Activated naive CD8-positive, alpha-beta T cell treated with anti-CD3 and anti-CD28 coated beads, Interleukin-2, amount 10 ng/mL, durations not matched to agents 7 days and 5 days (primary cell): ENCODE measurements at regions not wholly inside any gene's neighbourhood (a gene's known extent, or its start where the extent isn't known, plus 50 kb on each side); places are given as distances from the start of the nearest gene placed in this dataset.

ENCODE experiments used
- ATAC-seq: fragments of 150-1000 bp; cut with Tn5 transposase; one replicate; pipeline ENCODE4 v1.10.0; 2021; ENCODE audit warnings: low read depth, moderate library complexity
- POLR2A ChIA-PET: fragments of 350-600 bp; sonication (Branson Sonifier 250); formaldehyde crosslinking; loops from one replicate; lab custom pipeline; 2021; ENCODE audit warnings: antibody characterized with exemption; lab: Charles Lee
- DNase-seq: peaks from one replicate; pipeline ENCODE4 v3.0.0; 2021
- H3K27ac Mint-ChIP-seq: one replicate; pipeline ENCODE4 v1.8.0; 2022; ENCODE audit warnings: mild to moderate bottlenecking, mixed read lengths
- H3K27me3 Mint-ChIP-seq: one replicate; pipeline ENCODE4 v1.8.0; 2022; ENCODE audit warnings: mild to moderate bottlenecking, moderate library complexity, mixed read lengths
- H3K36me3 Mint-ChIP-seq: one replicate; pipeline ENCODE4 v1.8.0; 2021; ENCODE audit warnings: mild to moderate bottlenecking, mixed read lengths
- H3K4me1 Mint-ChIP-seq: one replicate; pipeline ENCODE4 v1.8.0; 2021; ENCODE audit warnings: mixed read lengths
- H3K4me3 Mint-ChIP-seq: one replicate; pipeline ENCODE4 v1.8.0; 2022; ENCODE audit warnings: mild to moderate bottlenecking, moderate library complexity, mixed read lengths
- H3K9me3 Mint-ChIP-seq: one replicate; pipeline ENCODE4 v1.8.0; 2021; ENCODE audit warnings: mixed read lengths

- no peak overlapping the region for H3K4me3 Mint-ChIP-seq
- H3K27ac Mint-ChIP-seq, result no peak overlapping the region
- no peaks in the 10 kb centered on the region for H3K9me3 Mint-ChIP-seq
- H3K4me1 Mint-ChIP-seq, result no peaks in the 10 kb centered on the region
- POLR2A ChIA-PET, result no interaction called here
- ATAC-seq (no peak), DNase-seq (no peak)
- H3K27me3 Mint-ChIP-seq, result no peaks in the 10 kb centered on the region
- H3K36me3 Mint-ChIP-seq, result no peaks in the 10 kb centered on the region
Measured at GRCh38 chr7:153443032-153443701, 609.0 kb upstream of the DPP6 start.

DNA sequence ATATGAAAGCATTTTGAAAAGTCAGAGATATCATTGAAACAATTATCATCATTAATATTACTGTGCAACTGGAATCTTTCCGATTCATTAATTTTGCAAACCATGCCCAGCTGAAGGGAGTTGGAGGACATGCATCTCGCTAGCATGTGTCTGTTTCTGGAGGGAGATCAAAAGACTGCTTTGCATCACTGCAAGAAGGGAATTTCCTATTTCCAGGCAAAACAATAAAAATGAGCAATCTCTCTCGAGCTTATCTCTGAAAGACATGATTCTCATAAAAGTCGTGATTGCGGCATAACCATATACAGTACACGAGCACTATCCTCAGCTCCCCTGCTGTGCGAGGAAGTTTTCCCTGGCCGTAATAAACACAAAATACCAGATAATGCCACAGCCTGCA, 607.6 kb upstream of the DPP6 start:
- H3K4me3 Mint-ChIP-seq, result no peak overlapping the region
- no peaks in the 10 kb centered on the region for H3K36me3 Mint-ChIP-seq
- no peaks in the 10 kb centered on the region for H3K4me1 Mint-ChIP-seq
- no peaks in the 10 kb centered on the region for H3K27me3 Mint-ChIP-seq
- POLR2A ChIA-PET, result no interaction called here
- no peak overlapping the region for H3K27ac Mint-ChIP-seq
- no peak for ATAC-seq
- no peaks in the 10 kb centered on the region for H3K9me3 Mint-ChIP-seq
- DNase-seq, result no peak

DNA sequence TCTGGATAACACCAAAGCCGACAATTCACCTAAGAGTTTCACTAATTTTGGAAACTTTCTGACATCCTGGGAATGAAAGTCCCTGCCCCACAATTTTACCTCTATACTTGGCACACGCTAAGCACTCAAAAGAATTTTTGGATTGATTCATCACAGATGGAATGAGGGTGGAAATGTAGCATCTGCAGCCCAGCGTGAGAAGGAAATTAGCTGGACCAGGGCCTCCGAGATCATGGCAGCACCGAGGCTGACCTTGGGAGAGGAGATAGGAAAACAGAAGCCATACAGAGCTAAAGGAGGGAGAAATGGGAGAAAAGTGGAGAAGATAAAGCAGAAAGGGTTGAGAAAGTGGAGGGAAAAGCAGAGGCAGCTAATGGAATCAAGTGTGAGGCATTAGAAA, 606.6 kb upstream of the DPP6 start:
- Mint-ChIP-seq H3K4me1 (no peaks in the 10 kb centered on the region), H3K9me3 (no peaks in the 10 kb centered on the region), H3K27me3 (no peaks in the 10 kb centered on the region), H3K4me3 (no peak overlapping the region), H3K27ac (no peak overlapping the region), H3K36me3 (no peaks in the 10 kb centered on the region)
- no peak for DNase-seq
- POLR2A ChIA-PET, result no interaction called here
- ATAC-seq, result no peak

DNA sequence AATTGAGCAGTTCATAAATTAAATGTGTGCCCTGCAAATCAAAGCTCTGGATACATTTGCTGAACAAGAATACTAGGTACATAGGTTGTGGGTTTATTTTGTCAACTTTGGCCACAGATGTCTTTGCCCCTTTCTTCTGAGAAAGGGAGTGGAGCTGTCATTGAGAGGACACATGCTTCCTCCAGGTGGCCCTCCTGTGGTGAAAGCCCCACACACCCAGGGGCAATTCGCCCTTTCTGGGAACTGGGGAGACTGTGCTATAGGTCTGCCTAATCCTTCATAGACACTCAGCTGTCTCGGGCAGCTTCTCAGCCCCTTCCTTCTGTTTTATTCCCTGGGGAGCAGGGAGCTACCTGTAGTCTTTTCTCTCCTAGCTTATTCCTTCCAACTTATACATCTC, 605.7 kb upstream of the DPP6 start:
- Mint-ChIP-seq H3K4me1 (no peaks in the 10 kb centered on the region), H3K4me3 (no peak overlapping the region), H3K9me3 (no peaks in the 10 kb centered on the region), H3K36me3 (no peaks in the 10 kb centered on the region), H3K27ac (no peak overlapping the region), H3K27me3 (no peaks in the 10 kb centered on the region)
- ATAC-seq (no peak), DNase-seq (no peak)
- POLR2A ChIA-PET, result no interaction called here

DNA sequence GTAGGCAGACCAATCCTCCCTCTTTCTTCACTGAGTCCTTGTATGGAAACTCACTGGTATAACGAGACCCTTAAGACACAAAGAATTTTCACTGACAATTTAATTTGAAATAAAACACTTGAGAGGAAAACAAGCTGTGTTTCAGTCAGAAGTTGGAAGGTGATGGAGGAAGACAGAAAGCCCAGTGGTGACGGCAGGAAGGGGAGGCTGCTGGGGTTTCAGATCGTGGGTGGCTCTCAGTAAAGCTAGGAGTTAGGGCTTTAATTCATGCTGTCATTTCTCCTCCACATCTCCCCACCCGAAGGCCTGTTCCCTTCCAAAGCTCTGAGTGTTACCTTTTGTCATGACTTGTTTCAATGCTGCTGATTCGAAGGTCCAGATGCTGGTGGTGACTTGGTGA, 605.2 kb upstream of the DPP6 start:
- Mint-ChIP-seq H3K36me3 (no peaks in the 10 kb centered on the region), H3K4me1 (no peaks in the 10 kb centered on the region), H3K27me3 (no peaks in the 10 kb centered on the region), H3K27ac (no peak overlapping the region), H3K4me3 (no peak overlapping the region), H3K9me3 (no peaks in the 10 kb centered on the region)
- POLR2A ChIA-PET, result no interaction called here
- ATAC-seq (no peak), DNase-seq (no peak)

- Mint-ChIP-seq H3K4me1 (no peaks in the 10 kb centered on the region), H3K27me3 (no peaks in the 10 kb centered on the region), H3K9me3 (peaks cover 6% of the 10 kb centered on the region), H3K36me3 (no peaks in the 10 kb centered on the region), H3K4me3 (no peak overlapping the region), H3K27ac (no peak overlapping the region)
- no peak for DNase-seq
- ATAC-seq, result no peak
- POLR2A ChIA-PET, result no interaction called here
Measured at GRCh38 chr7:153452661-153453060, 599.5 kb upstream of the DPP6 start.

- POLR2A ChIA-PET, result no interaction called here
- no peaks in the 10 kb centered on the region for H3K27me3 Mint-ChIP-seq
- H3K36me3 Mint-ChIP-seq, result no peaks in the 10 kb centered on the region
- no peaks in the 10 kb centered on the region for H3K4me1 Mint-ChIP-seq
- H3K9me3 Mint-ChIP-seq, result peaks cover 6% of the 10 kb centered on the region
- H3K27ac Mint-ChIP-seq, result no peak overlapping the region
- DNase-seq (no peak), ATAC-seq (no peak)
- no peak overlapping the region for H3K4me3 Mint-ChIP-seq
Measured at GRCh38 chr7:153454306-153454705, 597.9 kb upstream of the DPP6 start.

- Mint-ChIP-seq H3K36me3 (no peaks in the 10 kb centered on the region), H3K27ac (no peak overlapping the region), H3K9me3 (peaks cover 6% of the 10 kb centered on the region), H3K27me3 (no peaks in the 10 kb centered on the region), H3K4me1 (no peaks in the 10 kb centered on the region), H3K4me3 (no peak overlapping the region)
- DNase-seq, result no peak
- no peak for ATAC-seq
- POLR2A ChIA-PET, result no interaction called here
Measured at GRCh38 chr7:153457746-153458145, 594.5 kb upstream of the DPP6 start.

- Mint-ChIP-seq H3K4me3 (no peak overlapping the region), H3K27me3 (no peaks in the 10 kb centered on the region), H3K9me3 (peaks cover 3% of the 10 kb centered on the region), H3K4me1 (no peaks in the 10 kb centered on the region), H3K36me3 (no peaks in the 10 kb centered on the region), H3K27ac (no peak overlapping the region)
- POLR2A ChIA-PET, result no interaction called here
- ATAC-seq (no peak), DNase-seq (no peak)
Measured at GRCh38 chr7:153470004-153470671, 582.1 kb upstream of the DPP6 start.

- POLR2A ChIA-PET, result no interaction called here
- Mint-ChIP-seq H3K27me3 (no peaks in the 10 kb centered on the region), H3K27ac (no peak overlapping the region), H3K4me3 (no peak overlapping the region), H3K9me3 (peaks cover 3% of the 10 kb centered on the region), H3K4me1 (no peaks in the 10 kb centered on the region), H3K36me3 (no peaks in the 10 kb centered on the region)
- DNase-seq (no peak), ATAC-seq (no peak)
Measured at GRCh38 chr7:153472516-153472915, 579.7 kb upstream of the DPP6 start.

- Mint-ChIP-seq H3K27ac (no peak overlapping the region), H3K9me3 (peaks cover 3% of the 10 kb centered on the region), H3K4me3 (no peak overlapping the region), H3K4me1 (no peaks in the 10 kb centered on the region), H3K27me3 (no peaks in the 10 kb centered on the region), H3K36me3 (no peaks in the 10 kb centered on the region)
- DNase-seq (no peak), ATAC-seq (no peak)
- POLR2A ChIA-PET, result no interaction called here
Measured at GRCh38 chr7:153473185-153473584, 579.0 kb upstream of the DPP6 start.

DNA sequence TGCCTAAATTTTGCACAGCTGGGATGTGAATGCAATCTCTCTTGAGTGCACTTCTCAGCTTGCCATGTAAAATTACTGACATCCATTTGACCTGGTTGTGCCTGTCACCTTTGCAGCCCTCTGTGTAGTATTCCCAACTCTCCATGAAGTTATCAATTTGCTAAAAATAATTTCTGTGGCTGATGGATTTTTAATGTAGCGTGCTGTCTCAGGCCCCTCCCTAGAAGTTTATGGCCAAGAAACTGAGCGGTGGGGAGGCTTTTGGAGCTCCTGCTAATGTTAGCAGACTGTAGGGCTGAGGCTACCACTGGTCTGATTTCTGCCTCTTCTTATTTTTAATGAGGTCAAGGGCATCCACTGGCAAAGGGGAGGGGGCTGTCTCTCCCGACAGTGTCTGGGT, 577.0 kb upstream of the DPP6 start:
- Mint-ChIP-seq H3K4me1 (no peaks in the 10 kb centered on the region), H3K36me3 (no peaks in the 10 kb centered on the region), H3K9me3 (peaks cover 3% of the 10 kb centered on the region), H3K27ac (no peak overlapping the region), H3K27me3 (no peaks in the 10 kb centered on the region), H3K4me3 (no peak overlapping the region)
- ATAC-seq, result no peak
- no peak for DNase-seq
- POLR2A ChIA-PET, result no interaction called here

DNA sequence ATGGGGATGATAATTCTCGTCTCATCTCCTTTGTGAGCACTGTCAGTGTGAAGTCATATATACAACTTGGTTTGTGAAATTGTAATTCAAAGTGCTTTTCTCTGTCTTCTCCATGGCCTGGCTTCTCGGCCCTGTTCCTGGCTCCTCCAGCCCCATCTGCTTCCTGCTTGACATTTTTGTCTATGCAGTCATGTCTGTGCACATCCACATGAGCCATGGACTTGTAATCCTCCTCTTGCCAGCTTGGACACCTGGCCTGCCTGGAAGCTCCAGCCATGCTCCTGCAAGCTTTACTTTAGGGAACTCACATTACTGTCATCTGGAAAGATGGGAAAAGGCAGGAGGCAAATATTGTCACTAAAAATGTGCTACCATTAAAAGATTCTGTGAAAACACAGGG, 576.0 kb upstream of the DPP6 start:
- Mint-ChIP-seq H3K27me3 (no peaks in the 10 kb centered on the region), H3K9me3 (peaks cover 2% of the 10 kb centered on the region), H3K36me3 (no peaks in the 10 kb centered on the region), H3K4me3 (no peak overlapping the region), H3K4me1 (no peaks in the 10 kb centered on the region), H3K27ac (no peak overlapping the region)
- DNase-seq (no peak), ATAC-seq (no peak)
- POLR2A ChIA-PET, result no interaction called here

- Mint-ChIP-seq H3K27ac (no peak overlapping the region), H3K27me3 (no peaks in the 10 kb centered on the region), H3K9me3 (peaks cover 2% of the 10 kb centered on the region), H3K4me3 (no peak overlapping the region), H3K36me3 (no peaks in the 10 kb centered on the region), H3K4me1 (no peaks in the 10 kb centered on the region)
- ATAC-seq, result no peak
- no peak for DNase-seq
- POLR2A ChIA-PET, result no interaction called here
Measured at GRCh38 chr7:153496257-153496656, 555.9 kb upstream of the DPP6 start.
